ENCODE measurements at regions not wholly inside any gene's neighbourhood (a gene's known extent, or its start where the extent isn't known, plus 50 kb on each side); places are given as distances from the start of the nearest gene placed in this dataset.

DNA sequence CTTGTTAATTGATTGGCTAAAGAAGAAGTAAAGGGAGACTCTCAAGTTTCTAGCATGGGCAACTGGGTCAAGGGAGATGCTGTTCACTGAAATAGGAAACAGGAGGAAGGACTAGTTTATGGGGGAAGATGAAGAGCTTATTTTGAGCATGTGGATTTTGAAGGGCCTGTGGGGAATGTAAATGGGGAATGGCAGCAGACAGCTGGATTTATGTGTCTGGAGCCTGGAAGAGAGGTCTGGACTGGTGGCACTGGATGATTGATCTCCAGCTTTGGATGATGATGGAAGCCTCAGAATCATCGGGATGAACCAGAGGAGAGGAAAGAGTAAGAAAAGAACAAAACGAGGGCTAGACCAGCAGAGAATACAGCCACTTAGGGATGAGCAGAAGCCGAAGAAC lies 54.9 kb upstream of the ENAH start:
- Histone ChIP-seq H3K36me3 (replicated peaks; ENCODE audit: control insufficient read depth, insufficient read depth, low read length) (no peaks in the 10 kb centered on the region), H3K4me3 (ENCODE audit: insufficient read depth, low read depth, low read length) (no peak overlapping the region), H3K27me3 (ENCODE audit: control insufficient read depth, insufficient read depth, low read length) (peaks cover 2% of the 10 kb centered on the region)
- no peak for DNase-seq

GRCh38 chr1:225709101-225709500 lies 56.2 kb upstream of the ENAH start:
- Histone ChIP-seq H3K27me3 (ENCODE audit: control insufficient read depth, insufficient read depth, low read length) (peaks cover 2% of the 10 kb centered on the region), H3K4me3 (ENCODE audit: insufficient read depth, low read depth, low read length) (no peak overlapping the region), H3K36me3 (replicated peaks; ENCODE audit: control insufficient read depth, insufficient read depth, low read length) (no peaks in the 10 kb centered on the region)
- DNase-seq: no peak

GRCh38 chr1:225710804-225711203 lies 57.9 kb upstream of the ENAH start:
- no peak overlapping the region for H3K4me3 ChIP-seq (ENCODE audit: insufficient read depth, low read depth, low read length)
- peaks cover 2% of the 10 kb centered on the region for H3K27me3 ChIP-seq (ENCODE audit: control insufficient read depth, insufficient read depth, low read length)
- H3K36me3 ChIP-seq (replicated peaks; ENCODE audit: control insufficient read depth, insufficient read depth, low read length): no peaks in the 10 kb centered on the region
- DNase-seq: peak; percentile 42

DNA sequence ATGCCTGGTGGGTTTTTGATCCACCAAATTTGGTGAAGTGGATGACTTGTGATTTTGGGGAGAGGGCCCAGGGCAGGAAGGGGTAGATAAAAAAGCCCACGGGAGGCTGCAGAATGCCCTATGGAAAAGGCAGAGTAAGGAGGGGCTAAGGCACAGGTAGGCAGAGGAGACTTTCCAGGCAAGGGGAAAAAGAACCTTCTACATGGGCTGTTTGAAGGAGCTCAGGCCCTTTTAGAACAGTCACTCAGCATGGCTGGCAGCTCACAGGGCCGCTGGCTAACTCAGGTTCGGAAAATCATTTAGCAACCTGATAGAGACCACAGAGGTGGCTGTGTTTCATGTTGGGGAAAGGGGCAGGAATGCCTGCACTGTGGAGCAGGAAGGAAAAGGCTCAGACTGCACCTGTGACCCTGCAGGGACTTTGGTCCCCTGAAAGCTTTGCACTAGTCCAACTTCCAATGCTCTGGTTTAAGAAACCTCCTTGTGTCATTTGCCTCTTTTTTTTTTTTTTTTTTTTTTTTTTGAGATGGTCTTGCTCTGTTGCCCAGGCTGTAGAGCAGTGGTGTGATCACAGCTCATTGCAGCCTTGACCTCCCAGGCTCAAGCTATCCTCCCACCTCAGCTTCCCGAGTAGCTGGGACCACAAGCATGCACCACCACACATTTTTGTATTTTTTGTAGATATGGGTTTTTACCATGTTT lies 58.5 kb upstream of the ENAH start:
- no peak for DNase-seq
- H3K36me3 ChIP-seq (replicated peaks; ENCODE audit: control insufficient read depth, insufficient read depth, low read length): no peaks in the 10 kb centered on the region
- H3K4me3 ChIP-seq (ENCODE audit: insufficient read depth, low read depth, low read length): no peak overlapping the region
- H3K27me3 ChIP-seq (ENCODE audit: control insufficient read depth, insufficient read depth, low read length): peaks cover 2% of the 10 kb centered on the region

DNA sequence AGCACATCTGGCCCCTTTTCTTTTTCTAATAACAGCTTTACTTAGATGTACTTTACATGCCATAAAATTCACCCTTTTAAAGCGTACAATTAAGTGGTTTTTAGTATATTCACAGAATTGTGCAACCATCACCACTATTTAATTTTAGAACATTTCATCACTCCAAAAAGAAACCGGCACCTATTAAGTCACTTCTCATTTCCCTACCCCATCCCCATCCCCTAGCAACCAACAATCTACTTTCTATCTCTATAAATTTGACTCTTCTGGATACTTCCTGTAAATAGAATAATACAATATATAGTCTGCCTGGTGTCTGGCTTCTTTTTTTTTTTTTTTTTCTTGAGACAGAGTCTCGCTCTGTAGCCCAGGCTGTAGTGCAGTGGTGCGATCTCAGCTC lies 59.5 kb upstream of the ENAH start:
- no peak overlapping the region for H3K4me3 ChIP-seq (ENCODE audit: insufficient read depth, low read depth, low read length)
- no peaks in the 10 kb centered on the region for H3K36me3 ChIP-seq (replicated peaks; ENCODE audit: control insufficient read depth, insufficient read depth, low read length)
- DNase-seq: no peak
- no peaks in the 10 kb centered on the region; the same call in none of the 2 replicates for H3K27me3 ChIP-seq (ENCODE audit: control insufficient read depth, insufficient read depth, low read length)

- Histone ChIP-seq H3K27me3 (ENCODE audit: control insufficient read depth, insufficient read depth, low read length) (no peaks in the 10 kb centered on the region; the same call in 1 of the 2 replicates), H3K36me3 (replicated peaks; ENCODE audit: control insufficient read depth, insufficient read depth, low read length) (no peaks in the 10 kb centered on the region), H3K4me3 (ENCODE audit: insufficient read depth, low read depth, low read length) (no peak overlapping the region)
- no peak for DNase-seq
These were observed 60.4 kb upstream of the ENAH start for GRCh38 chr1:225713281-225713680.

GRCh38 chr1:225720937-225721336 lies 56.7 kb upstream of the SRP9 start:
- DNase-seq: no peak
- no peak overlapping the region for H3K4me3 ChIP-seq (ENCODE audit: insufficient read depth, low read depth, low read length)
- H3K27me3 ChIP-seq (ENCODE audit: control insufficient read depth, insufficient read depth, low read length): no peaks in the 10 kb centered on the region; the same call in 1 of the 2 replicates
- no peaks in the 10 kb centered on the region for H3K36me3 ChIP-seq (replicated peaks; ENCODE audit: control insufficient read depth, insufficient read depth, low read length)

DNA sequence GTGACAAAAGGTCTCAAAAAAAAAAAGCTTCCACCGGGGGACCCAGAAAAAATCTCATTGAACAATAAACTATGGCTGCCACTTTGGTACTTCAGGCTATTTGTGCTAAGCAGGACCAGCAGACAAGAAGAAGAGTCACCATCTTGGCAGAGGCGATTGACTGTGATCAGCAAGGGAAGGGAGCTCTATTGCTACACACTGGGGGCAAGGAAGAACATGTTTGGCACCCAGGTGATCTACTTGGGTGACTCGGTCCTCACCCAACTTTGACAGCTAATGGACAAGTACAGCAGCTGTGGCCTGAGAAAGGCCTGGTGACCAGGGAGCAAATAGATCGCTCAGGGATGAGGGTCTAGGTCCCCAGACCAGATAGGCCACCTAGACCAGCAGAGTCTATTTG lies 53.4 kb upstream of the SRP9 start:
- H3K27me3 ChIP-seq (ENCODE audit: control insufficient read depth, insufficient read depth, low read length): no peaks in the 10 kb centered on the region; the same call in 1 of the 2 replicates
- H3K36me3 ChIP-seq (replicated peaks; ENCODE audit: control insufficient read depth, insufficient read depth, low read length): no peaks in the 10 kb centered on the region
- no peak overlapping the region for H3K4me3 ChIP-seq (ENCODE audit: insufficient read depth, low read depth, low read length)
- no peak for DNase-seq
